HEK293T (cell line): ENCODE measurements at regions not wholly inside any gene's neighbourhood (a gene's known extent, or its start where the extent isn't known, plus 50 kb on each side); places are given as distances from the start of the nearest gene placed in this dataset.
"Not testable (repeated sequence)": the region's sequence is repeated elsewhere in the genome, so short reads cannot be mapped to it uniquely, and the experiment has no call there.

Experiments used
- CTCF ChIA-PET: fragments of 350-600 bp; formaldehyde crosslinking; extraction: SDS; loops from one replicate; lab custom pipeline; 2021; ENCODE audit warnings: antibody characterized with exemption, inconsistent platforms; lab: Yijun Ruan, JAX
- POLR2A ChIA-PET: fragments of 350-600 bp; formaldehyde crosslinking; extraction: SDS; loops from one replicate; lab custom pipeline; 2020; ENCODE audit warnings: antibody characterized with exemption, inconsistent platforms; lab: Yijun Ruan, JAX
- DNase-seq: peaks from one replicate; pipeline ENCODE4 v3.0.0; 2012; ENCODE audit warnings: mixed read lengths; ENCODE audit errors: extremely low spot score
- ARNT ChIP-seq: fragments of 450-650 bp; IDR thresholded peaks from 2 replicates; pipeline ENCODE4 v1.6.1; 2017; ENCODE audit warnings: mild to moderate bottlenecking
- BHLHE40 ChIP-seq: fragments of 450-650 bp; IDR thresholded peaks from 2 replicates; pipeline ENCODE4 v1.6.1; 2016; ENCODE audit warnings: mild to moderate bottlenecking, moderate library complexity, borderline replicate concordance
- CTBP1 ChIP-seq: fragments of 450-650 bp; IDR thresholded peaks from 2 replicates; pipeline ENCODE4 v1.6.1; 2016; ENCODE audit warnings: borderline replicate concordance
- ELF4 ChIP-seq: fragments of 450-650 bp; IDR thresholded peaks from 2 replicates; pipeline ENCODE4 v1.6.1; 2017; ENCODE audit warnings: antibody characterized with exemption
- FOXA1 ChIP-seq: fragments of 450-650 bp; IDR thresholded peaks from 2 replicates; pipeline ENCODE4 v1.6.1; 2016; ENCODE audit warnings: mild to moderate bottlenecking
- FOXK2 ChIP-seq: fragments of 450-650 bp; IDR thresholded peaks from 2 replicates; pipeline ENCODE4 v1.6.1; 2016; ENCODE audit warnings: mild to moderate bottlenecking
- FOXM1 ChIP-seq: fragments of 450-650 bp; IDR thresholded peaks from 2 replicates; pipeline ENCODE4 v1.6.1; 2017; ENCODE audit warnings: mild to moderate bottlenecking, borderline replicate concordance
- HDGF ChIP-seq: fragments of 450-650 bp; IDR thresholded peaks from 2 replicates; pipeline ENCODE4 v1.6.1; 2017; ENCODE audit warnings: antibody characterized with exemption, borderline replicate concordance
- L3MBTL2 ChIP-seq: fragments of 450-650 bp; conservative IDR thresholded peaks from 2 replicates; pipeline ENCODE4 v1.6.1; 2016; ENCODE audit warnings: mild to moderate bottlenecking
- LEF1 ChIP-seq: fragments of 450-650 bp; IDR thresholded peaks from 2 replicates; pipeline ENCODE4 v1.6.1; 2017; ENCODE audit warnings: mild to moderate bottlenecking, borderline replicate concordance
- NFRKB ChIP-seq: fragments of 450-650 bp; IDR thresholded peaks from 2 replicates; pipeline ENCODE4 v1.6.1; 2016; ENCODE audit warnings: mild to moderate bottlenecking, moderate library complexity
- PKNOX1 ChIP-seq: fragments of 450-650 bp; IDR thresholded peaks from 2 replicates; pipeline ENCODE4 v1.6.1; 2016
- SP1 ChIP-seq: fragments of 450-650 bp; IDR thresholded peaks from 2 replicates; pipeline ENCODE4 v1.6.1; 2017
- SUZ12 ChIP-seq: fragments of 450-650 bp; IDR thresholded peaks from 2 replicates; pipeline ENCODE4 v1.6.1; 2016; ENCODE audit warnings: mild to moderate bottlenecking
- TARDBP ChIP-seq: fragments of 450-650 bp; IDR thresholded peaks from 2 replicates; pipeline ENCODE4 v1.6.1; 2016
- ZNF384 ChIP-seq: fragments of 450-650 bp; IDR thresholded peaks from 2 replicates; pipeline ENCODE4 v1.6.1; 2016

- POLR2A ChIA-PET: no interaction called here
- CTCF ChIA-PET: no interaction called here
- TF ChIP-seq ELF4 (no peak), ZNF384 (no peak), L3MBTL2 (no peak), NFRKB (no peak), HDGF (no peak), SUZ12 (no peak), TARDBP (no peak), BHLHE40 (no peak)
- DNase-seq: no peak
Measured at GRCh38 chr9:71308454-71308853, 187.0 kb upstream of the TRPM3 start.

- ChIA-PET POLR2A (no interaction called here), CTCF (no interaction called here)
- TF ChIP-seq TARDBP: no peak
- no peak for TF ChIP-seq ARNT
- TF ChIP-seq SP1: no peak
- TF ChIP-seq ZNF384: no peak
- no peak for TF ChIP-seq ELF4
- DNase-seq: no peak
Measured at GRCh38 chr9:71306134-71306533, 184.7 kb upstream of the TRPM3 start.

GRCh38 chr9:71303351-71303750 is 181.9 kb upstream of the TRPM3 start:
- TF ChIP-seq NFRKB (no peak), PKNOX1 (no peak), TARDBP (no peak), ARNT (no peak), ZNF384 (no peak), FOXK2 (no peak), ELF4 (no peak), LEF1 (no peak), FOXA1 (no peak)
- no peak for DNase-seq
- POLR2A ChIA-PET: no interaction called here
- CTCF ChIA-PET: interaction anchor here (0.6 to 0.7 kb wide), 2 partner anchors 98 to 668 kb away, joined by 3 read pairs; no protein-coding TSS in a partner anchor

- no peak for DNase-seq
- ChIA-PET POLR2A (no interaction called here), CTCF (no interaction called here)
- no peak for TF ChIP-seq L3MBTL2
- no peak for TF ChIP-seq ARNT
- no peak for TF ChIP-seq ZNF384
- no peak for TF ChIP-seq SP1
- TF ChIP-seq FOXM1: no peak
- no peak for TF ChIP-seq BHLHE40
- no peak for TF ChIP-seq PKNOX1
Measured at GRCh38 chr9:71302776-71303175, 181.4 kb upstream of the TRPM3 start.

- DNase-seq: no peak
- ChIA-PET POLR2A (no interaction called here), CTCF (no interaction called here)
- TF ChIP-seq FOXA1: no peak
Measured at GRCh38 chr9:71295928-71296327, 174.5 kb upstream of the TRPM3 start.

- DNase-seq: no peak
- ChIA-PET CTCF (interaction anchor here (1.3 kb wide), 1 partner anchor 739 kb away, joined by 5 read pairs; no protein-coding TSS in a partner anchor), POLR2A (no interaction called here)
- TF ChIP-seq FOXA1 (no peak), HDGF (no peak), ELF4 (no peak), L3MBTL2 (no peak), FOXM1 (no peak), BHLHE40 (no peak), TARDBP (no peak), ARNT (no peak), NFRKB (no peak), PKNOX1 (no peak), FOXK2 (no peak), CTBP1 (no peak), SUZ12 (no peak), ZNF384 (no peak), SP1 (no peak), LEF1 (no peak)
Measured at GRCh38 chr9:71286146-71286545, 164.7 kb upstream of the TRPM3 start.

- ChIA-PET CTCF (interaction anchor here (0.6 to 1.3 kb wide), 2 partner anchors 482 to 740 kb away, joined by 3 to 5 read pairs; no protein-coding TSS in a partner anchor), POLR2A (no interaction called here)
- peak; percentile 56 for DNase-seq
- no peak for TF ChIP-seq CTBP1
- no peak for TF ChIP-seq NFRKB
- TF ChIP-seq SP1: no peak
- no peak for TF ChIP-seq LEF1
Measured at GRCh38 chr9:71285191-71285656, 163.8 kb upstream of the TRPM3 start.

GRCh38 chr9:71282116-71282515 is 160.7 kb upstream of the TRPM3 start:
- DNase-seq, CTCF ChIA-PET, POLR2A ChIA-PET: not testable (repeated sequence)
